Hepatocyte (in vitro differentiated cells): ENCODE measurements at regions not wholly inside any gene's neighbourhood (a gene's known extent, or its start where the extent isn't known, plus 50 kb on each side); places are given as distances from the start of the nearest gene placed in this dataset.

Source experiments
- DNase-seq: peaks from one replicate; pipeline ENCODE4 v3.0.0-alpha.2; 2016; ENCODE audit warnings: low spot score
- H2AFZ ChIP-seq: fragments of 200-600 bp; sonication (generic); 2 replicates; pipeline ENCODE4 v1.6.0; 2016; ENCODE audit warnings: antibody characterized with exemption, mild to moderate bottlenecking
- H3K27ac ChIP-seq: fragments of 200-600 bp; sonication (generic); 2 replicates; pipeline ENCODE4 v1.5.1; 2016; ENCODE audit warnings: mild to moderate bottlenecking
- H3K27me3 ChIP-seq: fragments of 200-600 bp; sonication (generic); 2 replicates; pipeline ENCODE4 v1.6.1; 2016
- H3K36me3 ChIP-seq: fragments of 200-600 bp; sonication (generic); replicated peaks from 2 replicates; pipeline ENCODE4 v1.5.1; 2016; ENCODE audit warnings: low read depth; ENCODE audit not compliant: insufficient read depth
- H3K4me1 ChIP-seq: fragments of 200-600 bp; sonication (generic); 2 replicates; pipeline ENCODE4 v1.5.1; 2016; ENCODE audit warnings: mild to moderate bottlenecking, moderate library complexity; ENCODE audit not compliant: insufficient read depth
- H3K4me2 ChIP-seq: fragments of 200-600 bp; sonication (generic); 2 replicates; pipeline ENCODE4 v1.6.0; 2016
- H3K4me3 ChIP-seq: fragments of 200-600 bp; sonication (generic); 2 replicates; pipeline ENCODE4 v1.5.1; 2016; ENCODE audit warnings: mild to moderate bottlenecking
- H3K79me2 ChIP-seq: fragments of 200-600 bp; sonication (generic); 2 replicates; pipeline ENCODE4 v1.6.0; 2017; ENCODE audit warnings: mild to moderate bottlenecking
- H3K9me2 ChIP-seq: fragments of 200-600 bp; sonication (generic); replicated peaks from 2 replicates; pipeline ENCODE4 v1.6.0; 2017; ENCODE audit warnings: mild to moderate bottlenecking; ENCODE audit not compliant: insufficient read depth
- H3K9me3 ChIP-seq: fragments of 200-600 bp; sonication (generic); 2 replicates; pipeline ENCODE4 v1.5.1; 2016; ENCODE audit warnings: low read depth, mild to moderate bottlenecking
- H4K20me1 ChIP-seq: fragments of 200-600 bp; sonication (generic); 2 replicates; pipeline ENCODE4 v1.6.0; 2016; ENCODE audit warnings: mild to moderate bottlenecking; ENCODE audit not compliant: insufficient read depth, poor library complexity, severe bottlenecking
- EZH2 ChIP-seq: fragments of 200-600 bp; sonication (generic); IDR thresholded peaks from 2 replicates; pipeline ENCODE4 v1.6.1; 2016; ENCODE audit warnings: antibody characterized with exemption, mild to moderate bottlenecking, borderline replicate concordance
- EZH2phosphoT487 ChIP-seq: fragments of 200-600 bp; sonication (generic); IDR thresholded peaks from one replicate; pipeline ENCODE4 v1.6.1; 2018; ENCODE audit warnings: antibody characterized with exemption, mild to moderate bottlenecking, low read depth, moderate library complexity; ENCODE audit not compliant: unreplicated experiment, severe bottlenecking
- WGBS: methylation state at CpG from one replicate; pipeline ENCODE4 v1.1.6; 2016; ENCODE audit warnings: low lambda C conversion rate; ENCODE audit errors: missing lambda C conversion rate; 5-methylcytosine and 5-hydroxymethylcytosine counted together
- TF ChIP-seq, protein P1 (sequence below): fragments of 200-600 bp; sonication (generic); IDR thresholded peaks from 2 replicates; pipeline ENCODE4 v1.5.1; 2016; ENCODE audit warnings: antibody characterized with exemption, mild to moderate bottlenecking; ENCODE audit not compliant: poor library complexity

DNA sequence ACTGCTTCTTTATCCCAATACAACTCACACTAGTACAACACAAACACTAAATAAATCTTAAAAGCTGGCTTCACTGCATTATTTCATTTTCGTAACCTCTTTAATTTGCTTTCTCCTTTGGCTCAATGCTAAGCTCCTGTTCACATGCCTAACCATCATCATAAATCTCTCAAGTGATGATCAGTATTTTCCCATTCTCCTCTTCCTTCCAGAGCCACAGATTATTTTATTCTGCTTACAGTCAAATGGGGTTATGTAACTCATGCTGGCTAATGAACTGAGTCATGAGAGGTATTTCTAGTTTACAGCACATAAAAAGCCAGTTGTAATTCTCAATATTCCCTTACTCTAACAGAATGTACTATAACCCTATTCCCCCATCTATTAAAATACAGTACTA is 350.4 kb upstream of the ZC3H15 start:
- H3K27me3 ChIP-seq: no peaks in the 10 kb centered on the region
- no peak overlapping the region for H3K4me3 ChIP-seq
- H3K36me3 ChIP-seq: no peaks in the 10 kb centered on the region
- DNase-seq: no peak
- no peak overlapping the region for H3K27ac ChIP-seq
- H4K20me1 ChIP-seq: no peaks in the 10 kb centered on the region
- H3K4me1 ChIP-seq: no peaks in the 10 kb centered on the region
- TF ChIP-seq, protein P1, sequence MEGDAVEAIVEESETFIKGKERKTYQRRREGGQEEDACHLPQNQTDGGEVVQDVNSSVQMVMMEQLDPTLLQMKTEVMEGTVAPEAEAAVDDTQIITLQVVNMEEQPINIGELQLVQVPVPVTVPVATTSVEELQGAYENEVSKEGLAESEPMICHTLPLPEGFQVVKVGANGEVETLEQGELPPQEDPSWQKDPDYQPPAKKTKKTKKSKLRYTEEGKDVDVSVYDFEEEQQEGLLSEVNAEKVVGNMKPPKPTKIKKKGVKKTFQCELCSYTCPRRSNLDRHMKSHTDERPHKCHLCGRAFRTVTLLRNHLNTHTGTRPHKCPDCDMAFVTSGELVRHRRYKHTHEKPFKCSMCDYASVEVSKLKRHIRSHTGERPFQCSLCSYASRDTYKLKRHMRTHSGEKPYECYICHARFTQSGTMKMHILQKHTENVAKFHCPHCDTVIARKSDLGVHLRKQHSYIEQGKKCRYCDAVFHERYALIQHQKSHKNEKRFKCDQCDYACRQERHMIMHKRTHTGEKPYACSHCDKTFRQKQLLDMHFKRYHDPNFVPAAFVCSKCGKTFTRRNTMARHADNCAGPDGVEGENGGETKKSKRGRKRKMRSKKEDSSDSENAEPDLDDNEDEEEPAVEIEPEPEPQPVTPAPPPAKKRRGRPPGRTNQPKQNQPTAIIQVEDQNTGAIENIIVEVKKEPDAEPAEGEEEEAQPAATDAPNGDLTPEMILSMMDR: no peak
- no peak for TF ChIP-seq EZH2
- no peak for TF ChIP-seq EZH2phosphoT487
- H2AFZ ChIP-seq: no peak overlapping the region
- H3K9me2 ChIP-seq: no peaks in the 10 kb centered on the region
- H3K9me3 ChIP-seq: no peaks in the 10 kb centered on the region
- WGBS: 92% methylated on average over 1 of the region's 1 CpG
- H3K4me2 ChIP-seq: no peak overlapping the region
- H3K79me2 ChIP-seq: no peaks in the 10 kb centered on the region

- Histone ChIP-seq H3K9me2 (no peaks in the 10 kb centered on the region), H3K36me3 (no peaks in the 10 kb centered on the region), H3K9me3 (no peaks in the 10 kb centered on the region), H3K27ac (no peak overlapping the region), H3K27me3 (no peaks in the 10 kb centered on the region), H3K4me1 (no peaks in the 10 kb centered on the region), H3K79me2 (no peaks in the 10 kb centered on the region), H3K4me3 (no peak overlapping the region), H2AFZ (no peak overlapping the region), H3K4me2 (no peak overlapping the region), H4K20me1 (no peaks in the 10 kb centered on the region)
- TF ChIP-seq, protein P1: no peak
- DNase-seq: no peak
Measured at GRCh38 chr2:186136860-186137259, 349.2 kb upstream of the ZC3H15 start.

DNA sequence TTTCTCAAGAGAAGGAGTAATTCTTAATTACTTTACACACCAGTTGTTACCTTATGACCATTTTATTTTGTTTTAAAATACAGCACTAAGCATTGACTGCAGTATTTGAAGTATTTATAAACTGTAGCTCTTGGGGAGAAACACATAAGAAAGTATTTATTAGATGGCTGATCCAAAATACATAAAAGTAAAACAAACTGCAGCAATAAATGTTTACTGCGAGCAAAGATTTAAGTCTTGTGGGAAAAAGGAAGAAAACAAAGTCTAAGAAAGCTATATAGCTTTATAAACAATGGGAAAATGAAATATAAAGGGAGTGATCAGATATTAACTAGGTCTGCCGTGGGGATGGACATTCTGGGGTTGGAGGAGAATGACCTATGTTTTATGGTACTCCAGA is 347.2 kb upstream of the ZC3H15 start:
- H3K36me3 ChIP-seq: no peaks in the 10 kb centered on the region
- no peak for TF ChIP-seq EZH2phosphoT487
- TF ChIP-seq EZH2: no peak
- TF ChIP-seq, protein P1: no peak

DNA sequence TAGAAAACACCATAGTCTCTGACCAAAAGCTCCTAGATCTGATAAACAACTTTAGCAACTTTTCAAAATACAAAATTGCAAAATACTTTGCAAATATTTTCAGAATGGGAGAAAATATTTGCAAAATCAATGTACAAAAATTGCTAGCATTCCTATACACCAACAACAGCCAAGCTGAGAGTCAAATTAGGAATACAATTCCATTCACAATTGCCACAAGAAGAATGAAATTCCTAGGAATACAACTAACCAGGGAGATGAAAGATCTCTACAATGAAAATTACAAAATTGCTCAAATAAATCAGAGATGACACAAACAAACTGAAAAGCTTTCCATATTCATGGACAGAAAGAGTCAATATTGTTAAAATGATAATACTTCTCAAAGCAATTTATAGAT is 327.0 kb upstream of the ZC3H15 start:
- Histone ChIP-seq H3K9me2 (no peaks in the 10 kb centered on the region), H3K4me3 (no peak overlapping the region), H3K4me2 (no peak overlapping the region), H3K36me3 (no peaks in the 10 kb centered on the region), H3K9me3 (no peaks in the 10 kb centered on the region), H2AFZ (no peak overlapping the region), H3K27me3 (no peaks in the 10 kb centered on the region), H3K79me2 (no peaks in the 10 kb centered on the region), H4K20me1 (no peaks in the 10 kb centered on the region), H3K27ac (no peak overlapping the region), H3K4me1 (no peaks in the 10 kb centered on the region)
- TF ChIP-seq, protein P1: no peak
- DNase-seq: no peak

More for the DNA sequence above, 347.2 kb upstream of the ZC3H15 start:
- 76% methylated on average over 2 of the region's 2 CpGs for WGBS
- H3K79me2 ChIP-seq: no peaks in the 10 kb centered on the region
- H3K9me2 ChIP-seq: no peaks in the 10 kb centered on the region
- no peak overlapping the region for H2AFZ ChIP-seq
- no peaks in the 10 kb centered on the region for H3K27me3 ChIP-seq
- H3K4me3 ChIP-seq: no peak overlapping the region
- DNase-seq: no peak
- no peaks in the 10 kb centered on the region for H4K20me1 ChIP-seq
- no peak overlapping the region for H3K4me2 ChIP-seq
- no peaks in the 10 kb centered on the region for H3K9me3 ChIP-seq
- H3K4me1 ChIP-seq: no peaks in the 10 kb centered on the region
- no peak overlapping the region for H3K27ac ChIP-seq
